ENCODE measurements at regions not wholly inside any gene's neighbourhood (a gene's known extent, or its start where the extent isn't known, plus 50 kb on each side); places are given as distances from the start of the nearest gene placed in this dataset.
A peak's percentile ranks its signal among the peaks of the same experiment; 100 is the strongest.

- DNase-seq (ENCODE audit: low spot score), result no peak
Observed at GRCh38 chr20:52261792-52262191, 70.2 kb upstream of the ZFP64 start.

GRCh38 chr20:52259295-52259694 lies 67.7 kb upstream of the ZFP64 start:
- no peak for DNase-seq (ENCODE audit: low spot score)

GRCh38 chr20:52256454-52256853 lies 64.9 kb upstream of the ZFP64 start:
- DNase-seq (ENCODE audit: low spot score), result no peak

GRCh38 chr20:52252664-52253063 lies 61.1 kb upstream of the ZFP64 start:
- DNase-seq (ENCODE audit: low spot score), result no peak

DNA sequence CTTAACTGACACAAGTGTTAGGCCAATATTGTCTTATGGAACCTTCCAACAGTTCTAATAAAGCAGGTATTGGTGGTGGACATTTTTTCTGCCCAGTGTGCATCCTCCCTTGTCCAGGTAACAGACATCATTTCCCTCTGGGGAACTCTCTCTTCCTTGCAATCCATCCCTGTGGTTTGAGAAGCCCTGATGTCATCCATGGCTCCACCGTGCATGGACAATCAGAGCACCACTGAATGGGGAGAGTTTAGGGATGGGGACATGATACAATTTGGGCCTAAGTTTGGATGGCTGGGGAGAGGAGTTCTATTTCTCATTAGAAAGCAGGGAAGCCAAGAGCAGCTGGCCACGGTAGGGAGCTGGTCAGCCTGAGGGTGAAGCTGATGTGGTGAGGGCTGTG lies 60.2 kb upstream of the ZFP64 start:
- no peak for DNase-seq (ENCODE audit: low spot score)

- no peak for DNase-seq (ENCODE audit: low spot score)
Observed at GRCh38 chr20:52251136-52251700, 59.6 kb upstream of the ZFP64 start.

- no peak for DNase-seq (ENCODE audit: low spot score)
Observed at GRCh38 chr20:52247548-52247947, 56.0 kb upstream of the ZFP64 start.

DNA sequence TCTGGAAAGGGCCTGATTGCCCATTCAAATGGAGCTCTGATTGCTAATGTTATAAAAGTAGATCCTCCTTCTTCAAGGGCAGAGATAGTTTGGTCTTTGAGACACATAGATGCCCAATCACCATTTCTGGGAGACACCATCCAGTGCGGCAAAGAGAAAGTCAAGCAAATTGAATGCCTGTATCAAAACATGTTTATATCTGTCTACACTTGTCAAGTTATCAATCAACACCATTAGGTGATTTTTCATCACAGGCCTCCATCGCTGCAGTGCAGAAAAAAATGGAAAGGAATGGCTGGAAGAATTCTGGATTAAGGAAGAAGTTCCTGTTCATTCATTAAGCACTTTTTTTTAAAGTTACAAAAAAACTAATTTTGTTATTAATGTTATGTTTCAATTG lies 54.8 kb upstream of the ZFP64 start:
- DNase-seq (ENCODE audit: low spot score), result no peak

GRCh38 chr20:52244702-52245101 lies 53.1 kb upstream of the ZFP64 start:
- no peak for DNase-seq (ENCODE audit: low spot score)

DNA sequence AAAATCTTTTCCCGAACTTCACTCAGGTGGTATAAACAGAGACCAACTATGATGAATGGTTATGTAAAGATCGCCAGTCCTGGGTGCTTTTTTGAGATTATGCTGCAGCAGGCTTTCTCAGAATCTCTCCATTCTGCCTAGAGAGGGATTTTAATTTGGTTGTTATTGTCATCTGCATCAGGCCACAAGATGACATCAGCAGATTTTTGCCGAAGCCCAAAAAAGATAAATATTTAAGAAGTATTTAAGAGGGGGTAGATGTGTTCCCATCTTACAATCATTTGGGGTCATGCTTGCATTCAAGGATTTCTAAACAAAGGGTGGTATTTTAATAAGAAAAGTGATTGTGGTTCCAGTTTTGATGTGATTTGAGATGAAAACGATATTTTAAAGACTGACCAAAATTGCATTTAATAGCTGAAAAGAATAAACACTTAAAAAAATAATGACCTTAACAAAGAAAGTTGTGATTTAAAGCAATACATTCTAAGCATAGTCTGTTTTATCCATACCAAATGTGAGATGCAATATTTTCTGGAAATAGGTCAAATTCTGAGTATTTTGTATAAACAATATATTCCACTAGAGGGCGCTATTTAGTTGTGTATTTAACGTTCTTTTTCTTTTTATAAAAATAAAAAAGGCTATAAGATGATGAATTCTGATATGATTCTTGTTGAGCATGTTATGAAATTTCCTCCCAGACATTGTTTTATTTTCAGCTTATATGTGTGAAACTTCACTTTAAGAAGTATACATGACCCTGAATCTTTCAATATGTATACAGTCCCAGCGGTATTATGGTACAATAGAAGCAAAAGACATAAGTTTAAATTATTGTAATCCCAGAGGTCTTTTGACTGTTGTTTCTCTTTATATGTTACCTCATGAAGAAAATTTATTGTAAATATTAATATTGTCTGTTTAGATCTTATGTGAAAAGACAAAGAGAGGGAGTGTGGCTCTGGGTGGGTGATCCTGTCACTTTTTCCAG lies 51.0 kb upstream of the ZFP64 start:
- peak; percentile 24 for DNase-seq (ENCODE audit: low spot score)

All from hematopoietic multipotent progenitor cell treated with erythropoietin and hydrocortisone succinate and interleukin-3 and kit ligand, for 17 days (in vitro differentiated cells).